PFSK-1 (cell line): ENCODE measurements at regions not wholly inside any gene's neighbourhood (a gene's known extent, or its start where the extent isn't known, plus 50 kb on each side); places are given as distances from the start of the nearest gene placed in this dataset.

ENCODE experiments used
- FOXP2 ChIP-seq: optimal IDR thresholded peaks from 2 replicates; pipeline ENCODE3; 2011; ENCODE audit warnings: borderline replicate concordance, control low read depth, inconsistent platforms; ENCODE audit not compliant: insufficient read depth; ENCODE audit errors: extremely low read length, extremely low read depth
- POLR2AphosphoS5 ChIP-seq: IDR thresholded peaks from 2 replicates; pipeline ENCODE4 v1.6.1; 2012; ENCODE audit warnings: low read depth, mild to moderate bottlenecking, control low read depth, low read length, moderate library complexity
- REST ChIP-seq, 2 experiments: IDR thresholded peaks; 2 replicates each; pipeline versions ENCODE4 v1.6.1 to v1.8.0; 2011 to 2012; ENCODE audit warnings: low read depth in 2 of 2, low read length in 2 of 2, control low read depth in 1 of 2, inconsistent platforms in 1 of 2, mild to moderate bottlenecking in 1 of 2, moderate library complexity in 1 of 2; ENCODE audit not compliant: insufficient read depth in 1 of 2
- SIN3A ChIP-seq: IDR thresholded peaks from 2 replicates; pipeline ENCODE4 v1.6.1; 2012; ENCODE audit warnings: mild to moderate bottlenecking, low read length, moderate library complexity, borderline replicate concordance; ENCODE audit not compliant: insufficient read depth
- TAF1 ChIP-seq: IDR thresholded peaks from 2 replicates; pipeline ENCODE4 v1.6.1; 2012; ENCODE audit warnings: low read length, control low read depth, borderline replicate concordance; ENCODE audit not compliant: insufficient read depth

DNA sequence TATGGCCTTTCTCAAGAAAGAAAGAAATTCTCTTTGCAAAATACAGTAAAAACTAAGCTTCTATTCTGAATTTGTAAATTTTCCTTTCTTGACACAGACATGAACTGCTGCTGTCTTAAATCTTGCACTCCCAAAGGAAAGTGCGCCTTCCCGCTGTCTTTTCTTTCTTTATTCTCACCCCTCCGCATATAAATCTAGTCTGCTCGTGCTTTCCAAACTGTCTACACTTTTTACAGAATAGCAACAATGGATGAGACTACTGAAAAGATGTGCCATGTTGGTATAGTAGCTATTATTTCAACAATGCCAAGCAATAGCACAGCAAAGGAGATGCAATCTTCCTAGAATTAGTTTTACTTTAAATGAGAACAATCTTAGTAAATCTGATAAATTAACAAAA is 328.8 kb upstream of the PDE3A start:
- no peak for TF ChIP-seq REST (IDR thresholded peaks at IDR 0.05; ENCODE audit: insufficient read depth in 1 of 2, low read depth in 2 of 2, low read length in 2 of 2)
- TF ChIP-seq POLR2AphosphoS5 = no peak
- no peak for TF ChIP-seq TAF1
- no peak for TF ChIP-seq SIN3A
- no peak for TF ChIP-seq FOXP2
